Fibroblast of peridontal ligament (primary cell): ENCODE measurements at regions not wholly inside any gene's neighbourhood (a gene's known extent, or its start where the extent isn't known, plus 50 kb on each side); places are given as distances from the start of the nearest gene placed in this dataset.
"Not testable (repeated sequence)": the region's sequence is repeated elsewhere in the genome, so short reads cannot be mapped to it uniquely, and the experiment has no call there.

Experiments
- DNase-seq: peaks from one replicate; pipeline ENCODE4 v3.0.0-alpha.2; 2010; ENCODE audit errors: extremely low read depth

DNA sequence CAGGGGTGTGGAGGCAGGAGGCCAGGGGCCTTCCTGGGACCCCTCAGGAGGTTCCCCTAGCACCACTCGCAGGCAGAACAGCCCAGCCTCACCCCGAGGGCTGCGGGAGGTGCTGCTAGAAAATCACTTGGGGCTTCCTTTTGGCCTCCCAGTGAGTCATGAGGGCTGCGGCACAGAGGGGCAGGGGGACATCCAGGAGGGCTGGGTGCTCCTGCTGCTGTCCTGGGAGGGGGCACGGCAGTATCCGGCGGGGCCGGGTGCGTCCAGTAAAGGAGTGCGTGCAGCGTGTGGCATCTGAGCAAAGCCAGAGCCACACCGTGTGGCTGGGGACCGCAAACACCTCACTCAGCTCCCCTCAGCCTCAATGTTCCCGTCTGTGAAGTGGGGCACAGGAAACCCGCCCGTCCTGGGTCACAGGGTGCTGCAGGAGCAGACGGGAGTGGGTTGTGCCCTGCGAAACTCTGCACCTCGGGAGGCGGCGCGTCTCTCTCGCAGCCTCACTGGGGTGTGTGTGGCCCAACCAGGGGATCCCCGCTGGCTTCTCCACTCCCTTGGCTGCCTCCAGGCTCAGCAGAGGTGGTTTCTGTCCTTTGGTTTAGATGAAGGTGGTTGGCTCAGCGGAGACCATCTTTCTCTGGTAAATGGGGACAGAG, 117.3 kb upstream of the ZNF469 start:
- DNase-seq = not testable (repeated sequence)

DNA sequence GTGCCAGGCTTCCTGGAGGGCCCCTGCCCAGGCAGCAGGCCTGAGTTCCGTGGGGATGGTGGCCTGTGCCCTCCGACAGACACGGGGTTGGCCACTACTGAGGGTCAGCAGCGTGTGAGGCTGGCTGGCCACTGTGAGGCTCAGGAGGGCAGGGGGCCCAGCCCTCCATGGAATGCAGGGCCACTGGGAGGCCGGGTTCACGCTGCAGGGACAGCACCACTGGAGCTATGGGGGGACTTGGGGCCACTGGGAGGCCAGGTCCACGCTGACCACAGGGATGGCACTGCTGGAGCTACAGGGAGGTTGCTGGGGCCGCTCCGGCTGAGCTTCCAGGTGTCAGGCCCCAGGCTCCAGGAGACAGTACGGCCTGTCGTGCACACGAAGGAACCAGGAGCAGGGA, 116.7 kb upstream of the ZNF469 start:
- not testable (repeated sequence) for DNase-seq

DNA sequence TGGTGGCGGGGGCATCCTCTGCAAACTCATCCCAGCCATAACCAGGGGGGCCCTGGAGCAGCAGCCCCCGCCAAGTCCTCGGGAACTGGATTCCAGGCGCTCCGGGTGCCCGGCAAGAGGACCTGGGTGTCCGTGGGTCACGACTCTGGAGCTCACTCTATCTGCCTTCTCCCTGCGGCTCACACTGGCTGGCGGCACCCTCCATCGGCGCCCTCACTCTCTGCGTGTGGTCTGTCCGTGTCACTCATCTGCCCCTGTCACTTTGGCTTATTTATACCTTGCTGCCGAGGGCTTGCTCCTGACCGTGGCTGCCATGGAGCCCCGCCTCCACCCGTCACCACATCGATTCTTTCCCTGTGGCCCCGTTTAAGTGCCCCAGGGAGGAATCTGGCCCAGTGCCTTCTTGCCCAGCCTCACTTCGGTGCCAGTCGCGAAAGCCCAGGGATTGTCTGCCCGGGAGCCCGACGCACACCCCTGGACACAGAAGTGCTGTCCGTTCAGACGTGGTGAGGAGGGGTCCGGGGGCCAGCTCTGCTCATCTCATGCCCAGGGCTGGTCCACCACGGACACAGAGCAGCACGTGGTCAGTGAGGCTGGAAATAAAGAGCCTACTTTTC, 115.7 kb upstream of the ZNF469 start:
- not testable (repeated sequence) for DNase-seq

DNA sequence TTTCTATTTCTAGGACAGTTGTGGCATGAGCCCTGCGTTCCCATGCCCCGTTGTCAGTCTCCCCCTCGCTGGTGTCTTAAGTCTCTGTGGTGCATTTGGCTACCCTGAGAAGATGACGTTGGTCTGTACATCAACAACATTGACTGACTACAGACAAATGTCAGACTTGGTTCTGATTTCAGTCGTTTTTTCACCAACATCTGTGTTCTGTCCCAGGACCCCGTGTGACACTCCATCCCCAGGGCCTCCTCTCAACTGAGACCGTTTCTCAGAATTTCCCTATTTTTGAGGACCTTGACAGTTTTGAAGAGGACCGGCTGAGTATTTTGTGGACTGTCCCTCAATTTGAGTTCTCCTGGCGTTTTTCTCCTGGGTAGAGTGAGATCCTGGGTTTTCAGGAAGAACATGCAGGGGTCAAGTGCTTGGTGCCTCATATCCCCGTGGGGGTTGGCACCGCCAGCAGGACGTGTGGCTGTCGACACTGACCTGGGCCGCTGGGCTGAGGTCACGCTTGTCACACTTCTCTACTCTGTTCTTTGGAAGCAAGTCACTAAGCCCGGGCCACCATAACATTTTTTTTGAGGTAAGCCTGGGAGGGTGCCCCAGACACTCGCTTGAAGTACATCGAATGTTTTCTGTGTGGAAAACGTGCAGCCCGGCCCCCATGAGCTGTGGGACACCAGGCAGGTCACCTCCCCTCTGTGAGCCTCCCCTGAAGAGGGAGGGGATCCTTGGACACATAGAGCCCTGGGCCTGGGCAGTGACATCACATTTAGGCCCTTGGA, 114.4 kb upstream of the ZNF469 start:
- not testable (repeated sequence) for DNase-seq

DNA sequence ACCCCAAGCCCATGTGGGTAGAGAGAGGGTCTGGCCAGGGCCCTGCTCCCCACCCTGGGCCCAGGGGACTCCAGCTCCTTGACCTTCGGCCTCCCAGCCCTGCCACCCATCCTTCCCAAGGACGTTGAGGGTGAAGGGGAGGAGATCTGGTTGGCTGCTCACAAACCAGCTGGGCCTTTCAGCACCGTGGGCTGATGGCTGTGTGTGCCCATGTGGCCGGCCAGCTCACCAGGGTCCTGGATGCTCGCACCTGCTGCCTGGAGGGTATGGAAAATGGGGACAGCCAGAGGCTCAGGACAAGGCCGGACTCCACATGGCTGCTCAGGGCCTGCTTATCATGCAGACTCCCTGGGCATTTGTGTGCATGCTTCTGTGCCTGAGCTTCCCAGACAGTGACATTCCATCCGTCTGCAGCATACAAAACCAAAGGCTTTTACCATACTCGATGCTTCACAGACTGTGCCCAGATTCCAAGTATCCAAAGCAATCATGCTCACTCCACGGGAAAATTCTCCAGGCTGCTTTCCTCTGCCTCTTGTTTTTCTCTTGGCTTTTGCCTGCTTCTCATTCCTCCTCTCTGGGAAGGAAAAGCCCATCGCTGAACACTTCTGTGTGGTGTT, 112.5 kb upstream of the ZNF469 start:
- DNase-seq = not testable (repeated sequence)

- not testable (repeated sequence) for DNase-seq
Measured at GRCh38 chr16:88271296-88271695, 111.5 kb upstream of the ZNF469 start.

DNA sequence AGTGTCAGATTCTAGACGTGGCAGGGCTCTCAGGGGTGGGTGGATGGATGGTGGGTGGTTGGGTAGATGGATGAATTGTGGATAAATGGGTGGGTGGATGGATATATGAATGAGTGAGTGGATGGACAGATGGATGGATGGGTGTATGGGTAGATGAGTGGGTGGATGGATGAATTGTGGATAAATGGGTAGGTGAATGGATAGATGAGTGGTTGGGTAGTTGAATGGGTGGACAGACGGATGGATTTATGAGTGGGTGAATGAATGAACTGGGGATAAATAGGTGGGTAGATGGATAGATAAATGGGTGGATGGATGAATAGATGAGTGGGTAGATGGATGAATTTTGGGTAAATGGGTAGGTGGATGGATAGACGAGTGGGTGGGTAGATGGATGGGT, 111.0 kb upstream of the ZNF469 start:
- DNase-seq = not testable (repeated sequence)

DNA sequence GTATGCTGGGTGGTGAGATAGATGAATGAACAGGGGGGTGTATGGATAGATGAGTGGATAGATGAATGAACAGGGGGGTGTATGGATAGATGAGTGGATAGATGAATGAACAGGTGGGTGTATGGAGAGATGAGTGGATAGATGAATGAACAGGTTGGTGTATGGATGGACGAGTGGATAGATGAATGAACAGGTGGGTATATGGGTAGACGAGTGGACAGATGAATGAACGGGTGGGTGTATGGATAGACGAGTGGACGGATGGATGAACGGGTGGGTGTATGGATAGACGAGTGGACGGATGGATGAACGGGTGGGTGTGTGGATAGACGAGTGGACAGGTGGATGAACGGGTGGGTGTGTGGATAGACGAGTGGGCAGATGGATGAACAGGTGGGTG, 110.3 kb upstream of the ZNF469 start:
- DNase-seq = not testable (repeated sequence)

DNA sequence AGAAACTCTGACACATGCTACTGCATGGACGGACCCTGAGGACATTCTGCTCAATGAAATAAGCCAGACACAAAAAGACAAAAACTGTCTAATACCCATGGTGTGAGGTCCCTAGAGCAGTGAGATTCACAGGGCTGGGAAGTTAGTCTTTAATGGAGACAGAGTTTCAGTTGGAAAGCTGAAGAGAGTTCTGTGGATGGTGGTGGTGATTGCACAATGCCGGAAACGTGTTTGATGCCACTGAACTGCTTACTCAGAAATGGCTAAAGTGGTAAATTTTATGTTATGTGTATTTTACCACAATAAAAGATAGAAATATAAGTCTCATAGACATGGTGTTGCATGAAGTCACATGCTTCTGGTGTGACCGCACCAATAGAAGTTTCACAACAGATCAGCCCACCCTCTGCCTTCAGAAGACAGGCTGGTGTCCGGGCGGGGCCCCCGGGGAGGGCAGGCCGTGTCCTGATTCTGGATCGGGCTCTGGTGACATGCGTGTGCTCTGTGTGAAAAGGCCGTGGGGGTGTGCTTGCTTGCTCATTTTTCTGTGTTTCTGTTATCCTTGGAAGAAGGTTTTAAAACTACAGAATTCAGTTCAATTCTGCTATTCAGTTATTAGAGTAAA, 108.5 kb upstream of the ZNF469 start:
- DNase-seq = peak; percentile 66

DNA sequence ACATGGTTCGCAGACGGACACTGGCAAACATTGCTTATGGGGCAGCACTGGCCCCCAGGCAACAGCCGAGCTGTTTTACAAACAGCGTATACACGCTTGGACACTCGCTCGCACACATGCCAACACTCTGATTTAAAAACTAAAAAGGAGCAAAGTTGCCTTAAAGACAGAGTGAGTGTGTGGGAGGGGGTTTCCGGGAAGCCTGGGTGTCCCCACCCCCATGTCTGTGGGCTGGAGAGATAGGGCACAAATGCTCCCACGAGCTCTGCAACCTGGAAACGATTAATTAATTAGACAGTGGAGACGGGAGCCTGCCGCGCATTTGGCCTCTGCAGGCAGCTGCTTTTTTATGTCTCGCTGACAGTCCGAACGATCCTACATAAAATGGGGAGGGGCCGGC, 107.9 kb upstream of the ZNF469 start:
- no peak for DNase-seq

GRCh38 chr16:88275336-88276122, 107.2 kb upstream of the ZNF469 start:
- DNase-seq = not testable (repeated sequence)

GRCh38 chr16:88276123-88276588, 106.6 kb upstream of the ZNF469 start:
- not testable (repeated sequence) for DNase-seq

- DNase-seq = no peak
Measured at GRCh38 chr16:88276591-88276990, 106.2 kb upstream of the ZNF469 start.

DNA sequence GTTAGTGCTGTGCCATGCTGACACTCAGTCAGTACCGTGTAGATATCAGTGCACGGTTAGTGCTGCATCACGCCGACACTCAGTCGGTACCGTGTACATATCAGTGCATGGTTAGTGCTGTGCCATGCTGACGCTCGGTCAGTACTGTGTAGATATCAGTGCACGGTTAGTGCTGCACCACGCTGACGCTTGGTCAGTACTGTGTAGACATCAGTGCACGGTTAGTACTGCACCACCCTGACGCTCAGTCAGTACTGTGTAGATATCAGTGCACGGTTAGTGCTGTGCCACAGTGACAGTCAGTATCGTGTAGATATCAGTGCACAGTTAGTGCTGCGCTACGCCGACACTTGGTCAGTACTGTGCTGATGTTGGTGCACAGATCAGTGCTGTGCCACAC, 102.8 kb upstream of the ZNF469 start:
- DNase-seq = no peak

DNA sequence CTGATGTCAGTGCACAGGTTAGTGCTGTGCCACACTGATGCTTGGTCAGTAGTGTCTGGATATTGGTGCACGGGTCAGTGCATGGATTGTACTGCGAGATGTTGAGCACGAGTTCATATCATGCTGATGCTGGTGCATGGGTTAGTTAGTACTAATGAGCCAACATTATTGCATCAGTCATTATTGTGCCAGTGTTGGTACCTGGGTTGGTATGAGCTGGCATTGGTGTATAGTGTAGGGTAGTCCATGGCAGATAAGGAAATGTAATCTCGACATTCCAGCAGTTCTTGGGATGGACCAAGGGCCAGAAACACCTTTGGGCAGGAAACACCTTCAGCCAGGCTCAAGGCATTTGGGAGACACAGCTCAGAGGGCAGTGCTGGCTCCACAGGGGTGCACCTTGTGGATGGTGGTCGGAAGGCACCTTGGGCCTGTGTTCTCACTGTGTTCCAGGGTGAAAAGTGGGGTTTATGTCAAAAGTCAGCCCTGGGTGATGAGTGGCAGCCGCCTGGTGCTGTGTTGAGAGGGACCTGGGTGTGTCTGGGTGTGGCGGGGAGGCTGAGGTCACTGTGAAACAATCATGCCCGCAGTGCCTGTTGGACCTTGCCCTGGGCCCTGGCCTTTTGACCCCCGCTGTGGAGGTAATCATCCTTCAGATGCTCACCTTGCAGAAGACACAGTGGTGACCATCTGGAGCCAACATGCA, 100.7 kb upstream of the ZNF469 start:
- no peak for DNase-seq

DNA sequence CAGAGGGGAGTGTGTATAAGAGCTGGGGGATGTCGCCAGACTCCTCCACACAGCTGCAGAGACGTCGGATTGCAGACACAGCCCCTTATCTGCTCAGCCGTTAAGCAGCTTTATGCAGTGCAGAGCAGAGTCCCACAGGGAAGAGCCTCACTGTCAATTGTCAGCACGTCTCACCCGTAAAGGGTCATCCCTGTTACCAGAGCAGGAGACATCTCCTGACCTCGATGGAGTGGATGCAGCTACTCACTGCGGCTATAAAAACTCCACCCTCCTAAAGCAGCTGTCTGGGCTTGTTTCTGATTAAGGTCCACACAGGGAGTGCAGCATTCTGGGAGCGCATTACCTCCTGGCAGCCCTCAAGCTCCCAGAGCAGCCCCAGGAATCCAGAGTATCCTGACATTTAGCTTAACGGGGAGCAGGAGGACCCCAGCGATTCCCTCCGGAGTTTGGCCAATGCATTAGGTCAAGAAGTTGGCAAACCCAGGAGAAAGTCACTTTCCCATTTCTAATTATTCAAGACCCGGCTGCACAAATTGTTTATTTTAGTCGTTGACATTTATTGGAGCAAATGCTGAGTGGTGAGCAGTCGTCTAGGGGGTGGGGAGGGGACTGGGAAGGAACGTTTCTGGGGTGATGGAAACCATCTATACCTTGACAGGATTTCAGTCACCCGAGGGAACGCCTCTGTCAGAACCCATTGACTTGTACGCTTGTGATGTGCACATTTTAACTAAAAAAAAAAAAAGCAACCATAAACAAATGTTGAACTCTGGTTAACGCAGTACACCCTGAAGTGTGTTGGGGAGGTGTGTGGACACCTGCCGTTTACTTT, 100.0 kb upstream of the ZNF469 start:
- DNase-seq = peak; percentile 49

DNA sequence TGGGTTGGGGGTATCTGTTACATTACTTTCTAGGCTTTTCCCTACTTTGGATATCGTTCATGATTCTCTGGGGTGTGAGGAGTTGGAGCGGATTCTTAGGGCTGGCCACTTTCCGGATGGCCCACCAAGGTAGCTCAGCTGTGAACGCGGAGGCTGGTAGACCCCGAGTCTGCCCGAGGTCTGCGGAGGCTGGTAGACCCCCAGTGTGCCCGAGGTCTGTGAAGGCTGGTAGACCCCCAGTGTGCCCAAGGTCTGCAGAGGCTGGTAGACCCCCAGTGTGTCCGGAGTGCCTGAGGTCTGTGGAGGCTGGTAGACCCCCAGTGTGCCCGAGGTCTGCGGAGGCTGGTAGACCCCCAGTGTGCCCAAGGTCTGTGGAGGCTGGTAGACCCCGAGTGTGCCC, 99.2 kb upstream of the ZNF469 start:
- no peak for DNase-seq

- no peak for DNase-seq
Measured at GRCh38 chr16:88284101-88284500, 98.7 kb upstream of the ZNF469 start.
